Karpas-422 (cell line): ENCODE measurements at regions not wholly inside any gene's neighbourhood (a gene's known extent, or its start where the extent isn't known, plus 50 kb on each side); places are given as distances from the start of the nearest gene placed in this dataset.
"Not testable (repeated sequence)": the region's sequence is repeated elsewhere in the genome, so short reads cannot be mapped to it uniquely, and the experiment has no call there.

Experiments used
- DNase-seq: peaks from one replicate; pipeline ENCODE4 v3.0.0-alpha.2; 2015
- H2AFZ ChIP-seq: fragments of 200-600 bp; sonication (generic); 2 replicates; pipeline ENCODE4 v1.6.1; 2014; ENCODE audit warnings: antibody characterized with exemption, low read length, mixed read lengths
- H3K27ac ChIP-seq: fragments of 200-600 bp; sonication (generic); 2 replicates; pipeline ENCODE4 v1.5.1; 2014; ENCODE audit warnings: mild to moderate bottlenecking, low read length, moderate library complexity
- H3K27me3 ChIP-seq: fragments of 200-600 bp; sonication (generic); 2 replicates; pipeline ENCODE4 v1.6.1; 2014; ENCODE audit warnings: low read length, mixed read lengths
- H3K36me3 ChIP-seq: fragments of 200-600 bp; sonication (generic); 2 replicates; pipeline ENCODE4 v1.6.1; 2014; ENCODE audit warnings: low read length, mixed read lengths; ENCODE audit not compliant: insufficient read depth
- H3K4me1 ChIP-seq: fragments of 200-600 bp; sonication (generic); 2 replicates; pipeline ENCODE4 v1.6.1; 2014; ENCODE audit warnings: mild to moderate bottlenecking, low read length, mixed read lengths
- H3K4me2 ChIP-seq: fragments of 200-600 bp; sonication (generic); 2 replicates; pipeline ENCODE4 v1.6.1; 2014; ENCODE audit warnings: low read length, low read depth, mild to moderate bottlenecking; ENCODE audit not compliant: poor library complexity, severe bottlenecking
- H3K4me3 ChIP-seq: fragments of 200-600 bp; sonication (generic); 2 replicates; pipeline ENCODE4 v1.5.1; 2014; ENCODE audit warnings: mild to moderate bottlenecking, antibody characterized with exemption, low read length, mixed read lengths
- H3K79me2 ChIP-seq: fragments of 200-600 bp; sonication (generic); 2 replicates; pipeline ENCODE4 v1.6.1; 2014; ENCODE audit warnings: mild to moderate bottlenecking, low read length, mixed read lengths
- H3K9ac ChIP-seq: fragments of 200-600 bp; sonication (generic); 2 replicates; pipeline ENCODE4 v1.6.0; 2014; ENCODE audit warnings: low read length
- H3K9me2 ChIP-seq: fragments of 200-600 bp; sonication (generic), shearing (Covaris generic); replicated peaks from 2 replicates; pipeline ENCODE4 v1.6.0; 2014; ENCODE audit warnings: mild to moderate bottlenecking, low read length, moderate library complexity; ENCODE audit not compliant: insufficient read depth
- H3K9me3 ChIP-seq: fragments of 300-700, 200-600 bp; sonication (generic); 2 replicates; pipeline ENCODE4 v1.6.1; 2014; ENCODE audit warnings: low read length, mixed read lengths
- H4K20me1 ChIP-seq: fragments of 200-600 bp; sonication (generic); 2 replicates; pipeline ENCODE4 v1.6.1; 2014; ENCODE audit warnings: mild to moderate bottlenecking, antibody characterized with exemption, low read length, low read depth; ENCODE audit not compliant: insufficient read depth

DNA sequence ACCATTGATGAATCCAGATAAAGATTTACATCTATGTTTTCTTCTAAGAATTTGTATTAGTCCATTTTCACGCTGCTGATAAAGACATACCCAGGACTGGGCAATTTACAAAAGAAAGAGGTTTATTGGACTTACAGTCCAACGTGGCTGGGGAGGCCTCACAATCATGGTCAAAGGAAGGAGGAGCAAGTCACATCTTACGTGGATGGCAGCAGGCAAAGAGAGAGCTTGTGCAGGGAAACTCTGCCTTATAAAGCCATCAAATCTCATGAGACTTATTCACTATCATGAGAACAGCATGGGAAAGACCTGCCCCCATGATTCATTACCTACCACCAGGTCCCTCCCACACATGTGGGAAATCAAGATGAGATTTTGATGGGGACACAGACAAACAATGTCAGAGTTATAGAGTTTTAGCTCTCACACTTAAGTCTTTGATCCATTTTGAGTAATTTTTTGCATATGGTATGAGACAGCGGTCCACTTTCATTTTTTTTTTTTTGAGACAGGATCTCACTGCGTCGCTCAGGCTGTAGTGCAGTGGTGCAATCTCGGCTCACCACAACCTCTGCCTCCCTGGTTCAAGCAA, 53.5 kb upstream of the JADE2 start:
- DNase-seq, H3K79me2 ChIP-seq, H3K4me1 ChIP-seq, H3K27ac ChIP-seq, H3K27me3 ChIP-seq, H3K36me3 ChIP-seq, H4K20me1 ChIP-seq, H3K4me2 ChIP-seq, H3K9ac ChIP-seq, H3K9me2 ChIP-seq, H2AFZ ChIP-seq, H3K4me3 ChIP-seq, H3K9me3 ChIP-seq: not testable (repeated sequence)

DNA sequence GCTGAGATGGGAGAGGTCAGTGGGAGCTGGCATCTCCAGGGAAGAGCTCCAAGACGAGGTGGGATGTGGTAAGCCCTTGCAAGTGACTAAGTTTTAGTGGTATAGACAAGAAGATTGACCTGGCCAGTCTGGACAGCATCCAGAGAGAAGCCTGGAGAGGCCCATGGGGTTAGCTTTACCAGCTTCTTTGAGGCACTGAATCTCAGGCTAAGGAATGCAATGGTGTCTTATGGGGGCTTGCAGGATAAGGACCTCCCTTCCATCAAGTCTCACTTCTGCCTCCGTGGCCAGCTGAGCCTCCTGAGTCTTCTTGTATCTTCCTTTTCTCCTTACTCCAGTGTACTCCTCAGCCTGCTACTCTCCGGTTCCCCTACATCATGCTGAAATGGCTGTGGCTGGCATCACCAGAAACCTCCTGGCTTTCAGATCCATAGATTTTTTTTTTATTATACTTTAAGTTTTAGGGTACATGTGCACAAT, 56.5 kb upstream of the JADE2 start:
- H3K9me3 ChIP-seq, result no peaks in the 10 kb centered on the region
- H2AFZ ChIP-seq, result no peak overlapping the region
- H3K27ac ChIP-seq, result no peak overlapping the region
- no peaks in the 10 kb centered on the region for H3K9me2 ChIP-seq
- H3K4me3 ChIP-seq, result no peak overlapping the region
- no peak for DNase-seq
- H3K9ac ChIP-seq, result no peak overlapping the region
- no peaks in the 10 kb centered on the region for H3K27me3 ChIP-seq
- H3K36me3 ChIP-seq, result no peaks in the 10 kb centered on the region
- no peaks in the 10 kb centered on the region for H3K79me2 ChIP-seq
- no peak overlapping the region for H3K4me2 ChIP-seq
- no peaks in the 10 kb centered on the region for H4K20me1 ChIP-seq
- H3K4me1 ChIP-seq, result peaks cover 21% of the 10 kb centered on the region

DNA sequence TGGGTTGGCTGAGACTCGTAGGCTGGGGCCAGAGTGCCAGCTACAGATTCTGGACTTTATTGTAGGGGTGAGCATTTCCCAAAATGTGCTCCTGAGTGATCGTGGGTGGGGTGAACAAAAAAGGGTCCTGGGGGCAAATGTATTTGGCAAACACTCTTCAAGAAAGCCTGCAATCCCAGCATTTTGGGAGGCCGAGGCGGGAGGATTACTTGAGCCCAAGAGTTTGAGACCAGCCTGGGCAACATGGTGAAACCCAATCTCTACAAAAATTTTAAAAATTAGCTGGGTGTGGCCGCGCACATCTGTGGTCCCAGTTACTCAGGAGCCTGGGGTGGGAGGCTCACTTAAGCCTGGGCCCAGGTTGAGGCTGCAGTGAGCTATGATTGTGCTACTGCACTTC, 55.5 kb upstream of the CDKN2AIPNL start:
- H3K4me2 ChIP-seq, result no peak overlapping the region
- H3K9me2 ChIP-seq, result no peaks in the 10 kb centered on the region
- H3K9me3 ChIP-seq, result no peaks in the 10 kb centered on the region
- no peak overlapping the region for H3K4me3 ChIP-seq
- no peaks in the 10 kb centered on the region for H3K79me2 ChIP-seq
- H4K20me1 ChIP-seq, result no peaks in the 10 kb centered on the region
- H3K36me3 ChIP-seq, result no peaks in the 10 kb centered on the region
- no peak overlapping the region for H2AFZ ChIP-seq
- H3K4me1 ChIP-seq, result peaks cover 22% of the 10 kb centered on the region
- H3K9ac ChIP-seq, result no peak overlapping the region
- DNase-seq, result no peak
- H3K27me3 ChIP-seq, result no peaks in the 10 kb centered on the region; the same call in 1 of the 2 replicates
- H3K27ac ChIP-seq, result no peak overlapping the region

DNA sequence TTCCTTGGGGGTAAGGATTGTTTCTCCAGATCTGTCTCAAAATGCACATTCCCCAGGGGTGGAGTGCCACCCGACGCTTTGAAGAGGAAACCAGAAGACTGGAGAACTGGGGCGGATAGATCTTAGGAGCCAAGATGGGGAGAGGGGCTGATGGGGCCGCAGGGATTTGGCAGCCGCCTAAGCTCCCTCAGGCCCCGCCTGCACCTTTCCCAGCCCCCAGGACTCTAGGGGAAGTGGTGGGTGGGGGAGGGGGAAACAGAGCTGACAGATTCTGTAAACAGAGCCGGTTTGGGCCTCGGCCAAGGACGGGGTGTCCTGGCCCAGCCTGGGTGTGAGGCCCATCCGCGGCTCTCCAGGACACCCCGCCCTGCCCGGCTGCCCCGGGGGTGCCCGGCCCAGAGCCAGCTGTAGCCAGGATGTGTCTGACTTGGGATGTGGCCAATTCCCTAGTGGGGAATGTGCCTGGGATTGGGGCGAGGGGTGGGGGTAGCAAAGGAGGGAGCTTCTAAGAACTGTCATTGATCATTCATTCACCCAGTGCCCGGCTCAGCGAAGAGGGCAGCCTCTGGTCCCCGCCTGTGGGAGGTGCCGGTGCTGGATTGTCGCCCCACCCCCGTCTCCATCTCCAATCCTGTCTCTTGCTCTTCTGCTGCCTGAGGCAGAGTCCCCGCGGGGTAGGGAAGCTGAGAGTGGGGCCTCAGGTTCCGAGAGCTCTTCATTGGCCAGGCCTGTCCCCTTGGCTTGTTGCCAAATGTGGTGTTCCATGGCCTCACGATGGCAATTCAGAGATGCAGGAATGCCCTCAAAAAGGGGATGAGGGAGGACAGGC, 54.8 kb upstream of the CDKN2AIPNL start:
- Histone ChIP-seq H3K9me3 (no peaks in the 10 kb centered on the region), H2AFZ (peak overlapping the region; percentile 91; the same call in 1 of the 2 replicates), H3K36me3 (no peaks in the 10 kb centered on the region), H3K27me3 (no peaks in the 10 kb centered on the region; the same call in 1 of the 2 replicates), H3K9me2 (no peaks in the 10 kb centered on the region), H3K9ac (peak overlapping the region; percentile 63), H3K4me2 (peak overlapping the region; percentile 71), H3K4me1 (peaks cover 22% of the 10 kb centered on the region), H4K20me1 (no peaks in the 10 kb centered on the region), H3K4me3 (peak overlapping the region; percentile 61), H3K27ac (no peak overlapping the region), H3K79me2 (no peaks in the 10 kb centered on the region)
- DNase-seq, result no peak

DNA sequence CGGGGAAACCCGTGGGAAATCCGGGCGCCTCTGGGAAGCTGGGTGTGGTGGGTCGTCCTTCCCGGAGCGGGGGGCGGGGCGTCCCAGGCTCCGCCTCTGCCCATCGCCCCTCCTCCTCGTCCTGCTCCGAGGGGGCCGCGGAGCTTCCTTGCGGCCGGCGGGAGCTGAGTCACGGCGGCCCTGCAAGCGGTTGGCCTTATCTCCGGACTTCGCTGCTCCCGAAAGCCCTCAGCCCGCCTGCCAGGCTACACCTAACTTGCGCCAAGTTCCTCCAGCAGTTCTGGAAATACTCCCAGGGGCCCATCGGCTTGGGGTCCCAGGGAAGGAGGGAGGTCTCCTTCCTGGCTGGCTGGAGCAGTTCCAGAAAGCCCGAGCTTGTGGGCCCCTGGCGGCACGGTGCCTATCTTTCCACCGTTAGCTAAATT, 54.1 kb upstream of the CDKN2AIPNL start:
- H3K4me3 ChIP-seq, result peak overlapping the region; percentile 61
- no peaks in the 10 kb centered on the region for H3K79me2 ChIP-seq
- H3K27ac ChIP-seq, result no peak overlapping the region
- H3K4me1 ChIP-seq, result peaks cover 22% of the 10 kb centered on the region
- no peak for DNase-seq
- H3K4me2 ChIP-seq, result peak overlapping the region; percentile 71
- H3K36me3 ChIP-seq, result no peaks in the 10 kb centered on the region
- no peaks in the 10 kb centered on the region; the same call in 1 of the 2 replicates for H3K27me3 ChIP-seq
- H3K9ac ChIP-seq, result peak overlapping the region; percentile 63
- peak overlapping the region; percentile 91; the same call in 1 of the 2 replicates for H2AFZ ChIP-seq
- H3K9me3 ChIP-seq, result no peaks in the 10 kb centered on the region
- H3K9me2 ChIP-seq, result no peaks in the 10 kb centered on the region
- no peaks in the 10 kb centered on the region for H4K20me1 ChIP-seq

DNA sequence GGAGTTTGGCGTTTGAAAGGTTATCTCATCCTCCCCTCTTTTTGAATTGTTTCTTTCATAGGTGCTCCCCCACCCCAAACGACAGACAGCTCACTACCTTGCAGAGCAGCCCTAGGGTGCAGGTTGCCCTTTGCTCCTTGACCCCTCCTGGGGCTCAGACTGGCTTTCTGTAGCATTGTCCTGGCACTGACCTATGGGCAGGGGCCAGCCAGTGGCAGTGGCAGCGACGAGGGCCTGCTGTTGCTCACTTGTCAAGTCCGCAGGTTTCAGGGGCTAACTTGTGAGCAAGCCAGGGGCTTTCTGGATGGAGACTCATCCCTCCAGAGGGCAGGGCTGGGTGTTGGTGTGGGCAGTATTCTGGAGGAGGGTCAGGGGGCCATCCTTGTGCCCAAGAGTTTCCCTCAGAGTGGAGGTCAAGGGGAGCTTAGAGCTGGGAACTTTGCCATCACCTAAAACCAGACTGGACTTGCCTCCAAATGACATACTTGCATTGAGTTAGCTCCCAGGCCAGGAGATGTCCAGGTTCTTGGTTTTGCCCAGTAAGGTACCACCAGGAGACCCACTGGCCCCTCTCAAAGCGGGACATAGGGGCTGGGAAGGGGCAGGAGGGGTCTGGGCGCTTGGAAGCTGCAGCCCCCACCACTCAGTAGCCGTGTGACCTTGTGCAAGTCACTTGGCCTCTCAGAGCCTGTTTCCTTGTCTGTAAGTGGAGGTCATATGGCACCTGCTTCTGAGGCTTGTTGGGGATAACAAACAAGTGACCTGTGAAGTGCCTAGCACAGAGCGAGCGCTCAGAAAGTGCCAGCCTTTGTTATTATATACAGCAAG, 53.5 kb upstream of the CDKN2AIPNL start:
- H3K36me3 ChIP-seq, result no peaks in the 10 kb centered on the region
- H3K4me3 ChIP-seq, result peak overlapping the region; percentile 61; the same call in 1 of the 2 replicates
- H3K9me3 ChIP-seq, result no peaks in the 10 kb centered on the region
- H3K79me2 ChIP-seq, result no peaks in the 10 kb centered on the region
- no peak overlapping the region for H2AFZ ChIP-seq
- peaks cover 22% of the 10 kb centered on the region for H3K4me1 ChIP-seq
- DNase-seq, result no peak
- no peaks in the 10 kb centered on the region for H3K9me2 ChIP-seq
- no peak overlapping the region for H3K9ac ChIP-seq
- H3K27ac ChIP-seq, result no peak overlapping the region
- peak overlapping the region; percentile 71 for H3K4me2 ChIP-seq
- H4K20me1 ChIP-seq, result no peaks in the 10 kb centered on the region
- H3K27me3 ChIP-seq, result no peaks in the 10 kb centered on the region; the same call in 1 of the 2 replicates

DNA sequence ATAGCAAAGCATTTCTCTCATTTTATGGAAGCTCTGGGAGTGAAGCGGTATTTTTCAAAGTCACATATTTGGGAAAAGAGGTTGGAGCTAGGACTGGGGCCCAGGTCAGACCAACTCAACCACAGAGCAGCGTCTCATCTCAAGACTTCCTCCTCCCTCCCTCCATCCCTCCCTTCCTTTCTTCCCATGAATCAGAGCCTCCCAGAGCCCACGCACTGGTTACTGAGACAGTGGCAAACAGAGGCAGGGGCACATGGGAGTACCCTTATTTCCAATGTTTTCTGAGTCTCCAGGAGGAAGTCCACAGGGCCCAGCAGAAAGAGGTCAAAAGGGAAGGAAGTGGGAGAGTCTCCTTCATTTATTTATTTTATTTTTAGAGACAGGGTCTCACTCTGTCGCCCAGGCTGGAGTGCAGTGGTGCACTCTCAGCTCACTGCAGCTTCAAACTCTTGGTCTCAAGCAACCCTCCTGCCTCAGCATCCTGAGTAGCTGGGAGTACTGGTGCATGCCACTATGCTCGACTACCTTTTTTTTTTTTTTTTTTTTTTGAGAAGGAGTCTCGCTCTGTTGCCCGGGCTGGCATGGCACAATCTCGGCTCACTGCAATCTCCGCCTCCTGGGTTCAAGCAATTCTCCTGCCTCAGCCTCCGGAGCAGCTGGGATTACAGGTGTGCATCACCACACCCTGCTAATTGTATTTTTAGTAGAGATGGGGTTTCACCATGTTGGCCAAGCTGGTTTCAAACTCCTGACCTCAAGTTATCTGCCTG, 52.5 kb upstream of the CDKN2AIPNL start:
- Histone ChIP-seq H3K27me3 (no peaks in the 10 kb centered on the region; the same call in 1 of the 2 replicates), H2AFZ (no peak overlapping the region), H3K4me3 (no peak overlapping the region), H4K20me1 (no peaks in the 10 kb centered on the region), H3K9me2 (no peaks in the 10 kb centered on the region), H3K9ac (no peak overlapping the region), H3K4me1 (peaks cover 22% of the 10 kb centered on the region), H3K79me2 (no peaks in the 10 kb centered on the region), H3K27ac (no peak overlapping the region), H3K9me3 (no peaks in the 10 kb centered on the region), H3K36me3 (no peaks in the 10 kb centered on the region), H3K4me2 (no peak overlapping the region)
- DNase-seq, result peak; percentile 61
